Endothelial cell of umbilical vein (primary cell): ENCODE measurements at regions not wholly inside any gene's neighbourhood (a gene's known extent, or its start where the extent isn't known, plus 50 kb on each side); places are given as distances from the start of the nearest gene placed in this dataset.

ENCODE experiments used
- BruUV-seq: library from RNA; stranded (reverse); fragments of 400-500 nt; replicated peaks from 2 replicates; lab custom pipeline; 2021; lab: Mats Ljungman, UMichigan
- CTCF ChIA-PET: fragments of 300-600, 350-600 bp; sonication (Branson Sonifier 250); formaldehyde crosslinking; loops from one replicate; lab custom pipeline; 2021; ENCODE audit warnings: antibody characterized with exemption, inconsistent platforms; lab: Charles Lee
- POLR2A ChIA-PET: fragments of 300-600, 350-600 bp; sonication (Branson Sonifier 250); formaldehyde crosslinking; loops from one replicate; lab custom pipeline; 2021; ENCODE audit warnings: antibody characterized with exemption, inconsistent platforms; lab: Charles Lee
- DNase-seq: peaks from one replicate; pipeline ENCODE4 v3.0.0-alpha.2; 2011; ENCODE audit warnings: low read depth, low spot score
- FAIRE-seq: peaks from 2 replicates; lab custom pipeline; 2011; peaks lifted over from hg19 to GRCh38; lab: Jason Lieb, UNC
- H2AFZ ChIP-seq: 2 replicates; pipeline ENCODE4 v1.6.0; 2012; ENCODE audit warnings: low read depth, low read length, control low read depth, inconsistent platforms
- H3K27ac ChIP-seq: 2 replicates; pipeline ENCODE4 v1.5.1; 2011; ENCODE audit warnings: low read depth, mild to moderate bottlenecking, control low read depth, low read length, moderate library complexity; ENCODE audit not compliant: insufficient read depth
- H3K27me3 ChIP-seq, 2 experiments: 2 replicates each; pipeline versions ENCODE4 v1.6.0 to v1.6.1; 2011; ENCODE audit warnings: low read length in 2 of 2, mixed read lengths in 1 of 2; ENCODE audit not compliant: control insufficient read depth in 2 of 2, insufficient read depth in 2 of 2
- H3K36me3 ChIP-seq, 2 experiments: 2 replicates in 1 of 2; 3 replicates in 1 of 2; pipeline ENCODE4 v1.5.1; 2011; ENCODE audit warnings: low read length in 2 of 2, mild to moderate bottlenecking in 1 of 2, moderate library complexity in 1 of 2; ENCODE audit not compliant: control insufficient read depth in 2 of 2, insufficient read depth in 2 of 2; ENCODE audit errors: extremely low read depth in 1 of 2
- H3K4me1 ChIP-seq: 3 replicates; pipeline ENCODE4 v1.5.1; 2011; ENCODE audit warnings: mild to moderate bottlenecking, low read length; ENCODE audit not compliant: control insufficient read depth, insufficient read depth; ENCODE audit errors: extremely low read depth
- H3K4me2 ChIP-seq: 2 replicates; pipeline ENCODE4 v1.6.1; 2011; ENCODE audit warnings: low read length, control low read depth, mixed read lengths; ENCODE audit not compliant: insufficient read depth
- H3K4me3 ChIP-seq, 3 experiments: fragments of 200-600 bp in 1 of 3; sonication (generic), shearing (Covaris generic) in 1 of 3; replicated peaks in 1 of 3; 2 replicates each; pipeline ENCODE4 v1.5.1; 2011 to 2016; ENCODE audit warnings: control low read depth in 3 of 3, low read length in 3 of 3, mild to moderate bottlenecking in 2 of 3, inconsistent platforms in 1 of 3, low read depth in 1 of 3, moderate library complexity in 1 of 3; ENCODE audit not compliant: insufficient read depth in 1 of 3
- H3K79me2 ChIP-seq: 2 replicates; pipeline ENCODE4 v1.6.0; 2012; ENCODE audit warnings: low read length, inconsistent platforms; ENCODE audit not compliant: control insufficient read depth, insufficient read depth
- H3K9ac ChIP-seq: replicated peaks from 2 replicates; pipeline ENCODE3; 2011; ENCODE audit warnings: low read length, control low read depth; ENCODE audit not compliant: insufficient read depth; ENCODE audit errors: extremely low read depth
- H3K9me1 ChIP-seq: replicated peaks from 3 replicates; pipeline ENCODE4 v1.6.0; 2011; ENCODE audit warnings: mild to moderate bottlenecking, low read length; ENCODE audit not compliant: control insufficient read depth, insufficient read depth; ENCODE audit errors: extremely low read depth
- H3K9me3 ChIP-seq: replicated peaks from 2 replicates; pipeline ENCODE4 v1.5.1; 2012; ENCODE audit warnings: low read length, inconsistent platforms; ENCODE audit not compliant: control insufficient read depth, insufficient read depth
- H4K20me1 ChIP-seq: replicated peaks from 2 replicates; pipeline ENCODE3; 2011; ENCODE audit warnings: mild to moderate bottlenecking, low read length; ENCODE audit not compliant: control insufficient read depth, insufficient read depth; ENCODE audit errors: extremely low read depth
- EZH2 ChIP-seq: IDR thresholded peaks from 2 replicates; pipeline ENCODE4 v1.6.1; 2012; ENCODE audit warnings: borderline replicate concordance, low read depth, mild to moderate bottlenecking, moderate library complexity, low read length, inconsistent platforms; ENCODE audit not compliant: severe bottlenecking
- FOS ChIP-seq: IDR thresholded peaks from 2 replicates; pipeline ENCODE4 v1.6.1; 2011; ENCODE audit warnings: mild to moderate bottlenecking, low read length, moderate library complexity, borderline replicate concordance; ENCODE audit not compliant: insufficient read depth
- GATA2 ChIP-seq: IDR thresholded peaks from 2 replicates; pipeline ENCODE4 v1.7.0; 2011; ENCODE audit warnings: low read depth, mild to moderate bottlenecking, moderate library complexity, mixed read lengths, low read length; ENCODE audit not compliant: insufficient read length, insufficient read depth
- JUN ChIP-seq: IDR thresholded peaks from 2 replicates; pipeline ENCODE4 v1.6.1; 2011; ENCODE audit warnings: borderline replicate concordance, low read depth; ENCODE audit not compliant: insufficient read length, insufficient read depth
- MYC ChIP-seq: IDR thresholded peaks from one replicate; pipeline ENCODE4 v1.6.1; 2011; ENCODE audit warnings: mild to moderate bottlenecking, low read depth, low read length
- POLR2A ChIP-seq: IDR thresholded peaks from 2 replicates; pipeline ENCODE4 v1.6.1; 2012; ENCODE audit warnings: low read depth, mild to moderate bottlenecking, control low read depth, low read length
- POLR2AphosphoS5 ChIP-seq: IDR thresholded peaks from 2 replicates; pipeline ENCODE4 v1.6.1; 2012; ENCODE audit warnings: low read depth, mild to moderate bottlenecking, control low read depth, low read length, moderate library complexity; ENCODE audit not compliant: insufficient read depth
- dilution Hi-C: fragments of 300-500 bp; cut with MboI; formaldehyde crosslinking; loops from one replicate; pipeline ENCODE4 v1.15.0; 2019; ENCODE audit warnings: low sequenced_read_pairs; ENCODE audit not compliant: extremely low pct_ligation_motif_present
- intact Hi-C: fragments of 100-400 bp; cut with micrococcal nuclease; formaldehyde crosslinking; loops from one replicate; pipeline ENCODE4 v1.10.0; 2022
- TF ChIP-seq, protein P1 (sequence below): IDR thresholded peaks from 2 replicates; pipeline ENCODE4 v1.6.1; 2011; ENCODE audit not compliant: insufficient read depth, insufficient read length
- TF ChIP-seq, protein P2 (sequence below), 2 donors: IDR thresholded peaks; 1 replicate in 1 of 2; 2 replicates in 1 of 2; pipeline ENCODE4 v1.5.1; 2011; ENCODE audit warnings: low read length in 2 of 2, mild to moderate bottlenecking in 2 of 2, moderate library complexity in 2 of 2, control low read depth in 1 of 2, inconsistent platforms in 1 of 2, low read depth in 1 of 2; ENCODE audit not compliant: insufficient read depth in 1 of 2; ENCODE audit errors: extremely low read depth in 1 of 2

DNA sequence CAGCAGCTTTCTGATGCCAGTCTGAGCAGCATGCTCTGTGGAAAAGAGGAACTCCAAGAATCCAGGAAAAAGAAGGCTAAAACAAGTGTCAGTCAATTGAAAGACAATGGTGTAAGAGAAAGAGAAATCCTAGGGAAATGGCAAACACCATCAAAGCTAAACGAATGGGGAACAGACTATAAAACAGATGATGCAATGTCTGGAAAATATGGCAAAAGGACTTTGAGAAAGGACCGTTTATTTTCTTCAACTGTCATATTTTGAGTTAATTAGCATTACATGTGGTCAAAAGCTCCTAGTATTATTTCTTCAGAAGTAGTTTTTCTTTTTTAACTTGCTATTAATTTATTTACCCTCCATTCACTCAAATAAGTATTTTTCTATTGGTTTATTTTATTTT lies 465.2 kb downstream of the LRRC70 start:
- Histone ChIP-seq H3K27ac (no peak overlapping the region), H3K4me2 (no peak overlapping the region), H3K9me3 (no peaks in the 10 kb centered on the region), H3K9ac (no peak overlapping the region), H4K20me1 (no peaks in the 10 kb centered on the region), H3K9me1 (no peaks in the 10 kb centered on the region), H3K4me1 (no peaks in the 10 kb centered on the region), H2AFZ (no peak overlapping the region), H3K27me3 (no peaks in the 10 kb centered on the region), H3K79me2 (no peaks in the 10 kb centered on the region), H3K36me3 (no peaks in the 10 kb centered on the region), H3K4me3 (no peak overlapping the region)
- BruUV-seq, result no TSS peak
- dilution Hi-C loops, result no loop called here
- TF ChIP-seq POLR2A, result no peak
- TF ChIP-seq JUN, result no peak
- TF ChIP-seq, protein P1, sequence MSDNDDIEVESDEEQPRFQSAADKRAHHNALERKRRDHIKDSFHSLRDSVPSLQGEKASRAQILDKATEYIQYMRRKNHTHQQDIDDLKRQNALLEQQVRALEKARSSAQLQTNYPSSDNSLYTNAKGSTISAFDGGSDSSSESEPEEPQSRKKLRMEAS, result no peak
- no peak for TF ChIP-seq GATA2
- TF ChIP-seq POLR2AphosphoS5, result no peak
- TF ChIP-seq MYC, result no peak
- no peak for TF ChIP-seq EZH2
- no peak for TF ChIP-seq FOS
- TF ChIP-seq, protein P2, sequence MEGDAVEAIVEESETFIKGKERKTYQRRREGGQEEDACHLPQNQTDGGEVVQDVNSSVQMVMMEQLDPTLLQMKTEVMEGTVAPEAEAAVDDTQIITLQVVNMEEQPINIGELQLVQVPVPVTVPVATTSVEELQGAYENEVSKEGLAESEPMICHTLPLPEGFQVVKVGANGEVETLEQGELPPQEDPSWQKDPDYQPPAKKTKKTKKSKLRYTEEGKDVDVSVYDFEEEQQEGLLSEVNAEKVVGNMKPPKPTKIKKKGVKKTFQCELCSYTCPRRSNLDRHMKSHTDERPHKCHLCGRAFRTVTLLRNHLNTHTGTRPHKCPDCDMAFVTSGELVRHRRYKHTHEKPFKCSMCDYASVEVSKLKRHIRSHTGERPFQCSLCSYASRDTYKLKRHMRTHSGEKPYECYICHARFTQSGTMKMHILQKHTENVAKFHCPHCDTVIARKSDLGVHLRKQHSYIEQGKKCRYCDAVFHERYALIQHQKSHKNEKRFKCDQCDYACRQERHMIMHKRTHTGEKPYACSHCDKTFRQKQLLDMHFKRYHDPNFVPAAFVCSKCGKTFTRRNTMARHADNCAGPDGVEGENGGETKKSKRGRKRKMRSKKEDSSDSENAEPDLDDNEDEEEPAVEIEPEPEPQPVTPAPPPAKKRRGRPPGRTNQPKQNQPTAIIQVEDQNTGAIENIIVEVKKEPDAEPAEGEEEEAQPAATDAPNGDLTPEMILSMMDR (IDR thresholded peaks at IDR 0.05; ENCODE audit: extremely low read depth in 1 of 2, insufficient read depth in 1 of 2, low read depth in 1 of 2, low read length in 2 of 2), result no peak
- DNase-seq, result no peak
- CTCF ChIA-PET, result no interaction called here
- intact Hi-C loops, result no loop called here
- no peak for FAIRE-seq
- POLR2A ChIA-PET, result no interaction called here
